ENCODE measurements at regions not wholly inside any gene's neighbourhood (a gene's known extent, or its start where the extent isn't known, plus 50 kb on each side); places are given as distances from the start of the nearest gene placed in this dataset.

DNA sequence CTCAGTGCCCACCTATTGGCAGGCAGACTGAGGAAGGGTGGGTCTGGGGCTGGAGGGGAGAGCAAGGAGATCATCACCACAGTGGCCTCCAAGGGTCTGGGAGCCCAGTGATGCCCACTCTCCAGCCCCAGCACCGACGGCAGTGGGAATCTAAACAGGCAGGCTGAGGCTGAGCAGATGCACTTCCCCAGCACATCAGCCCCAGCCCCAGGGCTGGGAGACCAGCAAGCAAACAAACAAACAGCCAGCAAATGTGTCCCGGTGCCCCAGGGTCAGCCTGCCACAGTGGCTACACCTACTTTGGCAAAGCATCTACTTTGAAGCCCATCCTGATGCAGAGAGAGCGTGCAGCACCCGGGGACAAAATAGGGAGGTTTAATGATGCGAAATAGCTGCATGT is 216.3 kb upstream of the ZC3H12A start:
- Mint-ChIP-seq H3K27ac (no peak overlapping the region), H3K4me3 (ENCODE audit: low read depth) (no peak overlapping the region), H3K4me1 (ENCODE audit: low read depth) (peaks cover 3% of the 10 kb centered on the region), H3K9me3 (ENCODE audit: low read depth) (no peaks in the 10 kb centered on the region), H3K36me3 (ENCODE audit: insufficient read depth) (no peaks in the 10 kb centered on the region), H3K27me3 (peaks cover 63% of the 10 kb centered on the region)
- TF ChIP-seq, protein P1, sequence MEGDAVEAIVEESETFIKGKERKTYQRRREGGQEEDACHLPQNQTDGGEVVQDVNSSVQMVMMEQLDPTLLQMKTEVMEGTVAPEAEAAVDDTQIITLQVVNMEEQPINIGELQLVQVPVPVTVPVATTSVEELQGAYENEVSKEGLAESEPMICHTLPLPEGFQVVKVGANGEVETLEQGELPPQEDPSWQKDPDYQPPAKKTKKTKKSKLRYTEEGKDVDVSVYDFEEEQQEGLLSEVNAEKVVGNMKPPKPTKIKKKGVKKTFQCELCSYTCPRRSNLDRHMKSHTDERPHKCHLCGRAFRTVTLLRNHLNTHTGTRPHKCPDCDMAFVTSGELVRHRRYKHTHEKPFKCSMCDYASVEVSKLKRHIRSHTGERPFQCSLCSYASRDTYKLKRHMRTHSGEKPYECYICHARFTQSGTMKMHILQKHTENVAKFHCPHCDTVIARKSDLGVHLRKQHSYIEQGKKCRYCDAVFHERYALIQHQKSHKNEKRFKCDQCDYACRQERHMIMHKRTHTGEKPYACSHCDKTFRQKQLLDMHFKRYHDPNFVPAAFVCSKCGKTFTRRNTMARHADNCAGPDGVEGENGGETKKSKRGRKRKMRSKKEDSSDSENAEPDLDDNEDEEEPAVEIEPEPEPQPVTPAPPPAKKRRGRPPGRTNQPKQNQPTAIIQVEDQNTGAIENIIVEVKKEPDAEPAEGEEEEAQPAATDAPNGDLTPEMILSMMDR (IDR thresholded peaks at IDR 0.05; ENCODE audit: unreplicated experiment), result no peak
- DNase-seq (ENCODE audit: low spot score, unreplicated experiment), result no peak

DNA sequence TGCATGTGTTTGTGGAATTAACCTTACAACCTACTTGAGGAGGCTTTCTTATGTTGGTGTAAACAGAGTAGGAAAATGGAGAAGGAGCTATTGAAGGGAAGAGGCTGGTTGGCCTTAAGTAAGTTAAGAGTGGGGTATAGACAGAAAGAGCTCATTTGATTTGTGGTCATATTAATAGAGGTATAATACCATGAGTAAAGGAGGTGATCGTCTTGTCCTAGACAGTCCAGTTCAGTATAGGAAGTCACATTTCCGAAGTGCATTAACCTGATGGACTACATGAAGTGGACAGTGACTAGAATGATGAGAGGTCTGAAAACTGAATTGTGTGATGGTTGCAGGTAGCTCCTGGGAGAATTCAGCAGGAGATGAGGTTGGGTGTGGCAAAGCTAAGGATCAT is 215.4 kb upstream of the ZC3H12A start:
- Mint-ChIP-seq H3K27me3 (peaks cover 57% of the 10 kb centered on the region), H3K4me1 (ENCODE audit: low read depth) (peaks cover 3% of the 10 kb centered on the region), H3K4me3 (ENCODE audit: low read depth) (no peak overlapping the region), H3K9me3 (ENCODE audit: low read depth) (no peaks in the 10 kb centered on the region), H3K36me3 (ENCODE audit: insufficient read depth) (no peaks in the 10 kb centered on the region), H3K27ac (no peak overlapping the region)
- TF ChIP-seq, protein P1 (IDR thresholded peaks at IDR 0.05; ENCODE audit: unreplicated experiment), result no peak
- no peak for DNase-seq (ENCODE audit: low spot score, unreplicated experiment)

DNA sequence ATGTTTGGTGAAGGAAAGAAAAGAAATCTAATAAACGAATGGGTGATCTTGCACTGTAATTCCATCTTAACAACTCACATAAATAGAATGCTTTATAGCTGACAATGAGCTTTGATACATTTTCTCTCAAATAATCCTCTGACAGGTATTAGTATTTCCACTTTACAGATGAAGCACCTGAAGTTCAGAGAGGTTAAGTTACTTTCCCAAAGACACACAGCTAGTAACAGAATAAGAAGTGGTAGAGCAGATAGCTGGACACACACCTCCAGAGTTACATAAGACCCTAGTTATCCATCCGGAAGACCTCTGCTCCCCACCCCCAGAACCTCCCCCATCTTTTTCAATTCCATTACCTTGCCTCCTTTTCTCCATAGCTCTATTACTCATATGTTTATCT is 213.3 kb upstream of the ZC3H12A start:
- no peaks in the 10 kb centered on the region for H3K9me3 Mint-ChIP-seq (ENCODE audit: low read depth)
- H3K36me3 Mint-ChIP-seq (ENCODE audit: insufficient read depth), result no peaks in the 10 kb centered on the region
- H3K4me1 Mint-ChIP-seq (ENCODE audit: low read depth), result no peaks in the 10 kb centered on the region
- no peak overlapping the region for H3K27ac Mint-ChIP-seq
- DNase-seq (ENCODE audit: low spot score, unreplicated experiment), result no peak
- H3K4me3 Mint-ChIP-seq (ENCODE audit: low read depth), result no peak overlapping the region
- TF ChIP-seq, protein P1 (IDR thresholded peaks at IDR 0.05; ENCODE audit: unreplicated experiment), result no peak
- peaks cover 47% of the 10 kb centered on the region for H3K27me3 Mint-ChIP-seq

DNA sequence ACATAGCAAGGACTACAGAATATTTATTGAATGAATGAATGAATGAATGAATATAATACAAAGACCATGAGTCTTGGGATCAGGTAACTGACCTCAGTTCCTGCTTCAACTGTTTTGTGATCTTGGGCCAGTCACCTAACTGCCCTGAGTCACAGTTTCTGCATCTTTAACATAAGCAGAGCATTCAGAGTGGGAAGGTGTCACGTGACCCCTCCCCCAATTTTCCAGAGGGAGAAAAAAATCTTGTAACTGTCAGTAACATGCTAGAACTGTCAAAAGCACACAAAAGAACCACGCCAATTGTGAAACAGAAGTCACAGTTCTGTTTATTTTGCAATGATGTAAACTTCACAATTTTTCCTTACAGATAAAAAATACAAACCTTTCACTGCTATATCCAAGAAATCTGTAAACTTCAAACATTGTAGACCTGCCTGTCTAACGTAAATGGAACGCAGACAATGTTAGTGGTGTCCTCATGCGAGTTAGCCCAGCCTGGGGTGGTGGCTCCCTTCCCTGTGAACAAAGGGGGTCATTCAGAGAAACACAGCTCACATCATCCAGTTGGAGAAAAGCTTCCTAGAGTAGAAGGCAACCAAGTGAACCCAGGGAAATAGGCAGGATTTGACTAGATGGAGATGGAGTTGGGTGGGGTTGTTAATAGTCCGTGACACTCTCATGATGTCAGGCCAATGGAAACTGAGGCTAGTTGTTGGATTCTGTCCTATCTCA is 211.8 kb upstream of the ZC3H12A start:
- Mint-ChIP-seq H3K27ac (no peak overlapping the region), H3K4me1 (ENCODE audit: low read depth) (no peaks in the 10 kb centered on the region), H3K36me3 (ENCODE audit: insufficient read depth) (no peaks in the 10 kb centered on the region), H3K27me3 (peaks cover 37% of the 10 kb centered on the region), H3K4me3 (ENCODE audit: low read depth) (no peak overlapping the region), H3K9me3 (ENCODE audit: low read depth) (no peaks in the 10 kb centered on the region)
- no peak for DNase-seq (ENCODE audit: low spot score, unreplicated experiment)
- TF ChIP-seq, protein P1 (IDR thresholded peaks at IDR 0.05; ENCODE audit: unreplicated experiment), result no peak

DNA sequence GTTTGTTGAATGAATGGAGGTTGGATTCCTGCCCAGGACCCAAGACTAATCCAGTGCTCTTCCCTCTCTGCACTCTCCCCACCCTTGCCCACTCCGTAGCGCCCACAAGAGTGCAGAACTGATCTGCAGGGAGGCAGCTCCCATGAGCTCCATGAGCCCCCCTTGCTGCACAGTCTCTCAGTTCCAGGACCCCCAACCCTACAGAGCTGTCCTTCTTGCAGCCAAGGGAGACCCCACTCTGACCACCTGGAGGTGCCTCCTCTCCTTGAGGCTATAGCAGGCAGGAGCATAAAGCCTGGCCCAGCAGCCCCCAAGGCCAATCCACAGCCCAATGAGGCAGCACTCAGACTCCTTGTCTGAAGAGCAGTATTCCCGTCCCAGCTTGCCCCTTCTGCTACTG is 209.2 kb upstream of the ZC3H12A start:
- TF ChIP-seq, protein P1 (IDR thresholded peaks at IDR 0.05; ENCODE audit: unreplicated experiment), result no peak
- DNase-seq (ENCODE audit: low spot score, unreplicated experiment), result no peak
- Mint-ChIP-seq H3K27me3 (peaks cover 26% of the 10 kb centered on the region), H3K4me1 (ENCODE audit: low read depth) (no peaks in the 10 kb centered on the region), H3K36me3 (ENCODE audit: insufficient read depth) (no peaks in the 10 kb centered on the region), H3K9me3 (ENCODE audit: low read depth) (no peaks in the 10 kb centered on the region), H3K4me3 (ENCODE audit: low read depth) (no peak overlapping the region), H3K27ac (no peak overlapping the region)
